HG02852 (cell line): ENCODE measurements at regions not wholly inside any gene's neighbourhood (a gene's known extent, or its start where the extent isn't known, plus 50 kb on each side); places are given as distances from the start of the nearest gene placed in this dataset.
"Not testable (repeated sequence)": the region's sequence is repeated elsewhere in the genome, so short reads cannot be mapped to it uniquely, and the experiment has no call there.

ENCODE experiments used
- ATAC-seq: cut with Tn5 transposase; IDR thresholded peaks from one replicate; pipeline ENCODE4 v1.9.1; 2021; ENCODE audit warnings: mild to moderate bottlenecking, moderate library complexity; ENCODE audit not compliant: unreplicated experiment

DNA sequence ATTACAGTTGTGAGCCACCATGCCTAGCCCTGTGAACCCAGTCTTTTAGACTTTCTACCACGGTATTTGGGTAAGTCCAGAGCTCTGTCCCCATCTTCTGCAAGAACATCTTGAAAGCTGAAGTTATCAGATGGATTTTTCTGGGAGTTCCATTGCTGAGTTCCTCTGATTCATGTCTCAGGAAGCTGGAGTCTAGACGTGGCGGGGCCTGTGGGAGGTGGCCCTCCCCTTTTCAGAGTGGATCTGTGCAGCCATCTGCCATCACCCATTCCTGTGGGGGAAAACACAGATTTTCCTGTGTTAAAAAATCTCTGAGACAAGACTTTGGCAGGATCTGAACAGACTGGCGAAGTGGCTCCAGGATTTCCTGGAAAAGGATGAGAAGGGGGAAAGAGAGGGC lies 234.3 kb downstream of the NPIPA7 start:
- ATAC-seq = not testable (repeated sequence)

DNA sequence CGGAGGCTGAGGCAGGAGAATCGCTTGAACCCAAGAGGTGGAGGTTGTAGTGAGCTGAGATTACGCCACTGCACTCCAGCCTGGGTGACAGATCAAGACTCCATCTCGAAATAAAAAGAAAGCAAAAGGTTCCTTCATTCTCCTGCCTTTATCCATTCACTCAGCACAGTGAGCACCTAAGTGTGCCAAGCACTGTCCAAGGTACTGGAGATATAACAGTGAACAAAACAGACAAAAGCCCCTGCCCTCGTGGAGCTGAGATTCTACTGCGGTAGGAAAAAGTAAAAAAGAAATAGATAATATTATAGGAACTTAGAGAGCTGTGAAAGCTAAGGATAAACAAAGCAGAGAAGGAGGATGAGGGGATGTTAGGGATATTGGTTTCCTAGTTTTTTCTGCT lies 235.5 kb downstream of the NPIPA7 start:
- not testable (repeated sequence) for ATAC-seq

GRCh38 chr16:16618963-16619465 lies 240.1 kb downstream of the NPIPA7 start:
- not testable (repeated sequence) for ATAC-seq

GRCh38 chr16:16624367-16624766 lies 245.4 kb downstream of the NPIPA7 start:
- not testable (repeated sequence) for ATAC-seq

DNA sequence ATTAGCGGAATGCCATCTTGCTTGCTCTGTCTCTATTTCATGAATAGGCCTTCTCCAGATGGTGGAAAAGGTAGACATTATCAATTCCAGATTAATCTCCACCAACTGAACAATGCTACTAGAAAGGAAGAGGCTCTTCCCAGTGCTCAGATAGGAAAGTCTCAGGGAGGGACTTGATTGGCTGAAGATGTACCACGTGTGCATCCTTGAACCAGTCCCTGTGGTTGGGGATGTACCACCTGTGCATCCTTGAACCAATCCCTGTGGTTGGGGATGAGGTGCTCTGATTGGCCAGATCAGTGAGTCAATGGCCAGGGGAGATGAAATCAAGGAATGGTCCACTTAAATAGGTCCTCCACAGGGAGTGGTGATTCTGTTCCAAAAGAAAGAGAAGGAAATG lies 246.2 kb downstream of the NPIPA7 start:
- ATAC-seq = not testable (repeated sequence)

DNA sequence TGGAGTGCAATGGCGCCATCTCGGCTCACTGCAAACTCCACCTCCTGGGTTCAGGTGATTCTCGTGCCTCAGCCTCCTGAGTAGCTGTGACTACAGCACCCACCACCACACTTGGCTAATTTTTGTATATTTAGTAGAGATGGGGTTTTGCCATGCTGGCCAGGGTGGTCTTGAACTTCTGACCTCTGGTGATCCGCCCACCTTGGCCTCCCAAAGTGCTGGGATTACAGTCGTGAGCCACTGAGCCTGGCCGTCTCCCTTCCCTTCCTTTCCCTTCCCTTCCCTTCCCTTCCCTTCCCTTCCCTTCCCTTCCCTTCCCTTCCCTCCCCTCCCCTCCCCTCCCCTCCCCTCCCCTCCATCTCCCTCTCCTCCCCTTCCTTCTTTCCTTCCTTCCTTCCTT lies 248.9 kb downstream of the NPIPA7 start:
- not testable (repeated sequence) for ATAC-seq

GRCh38 chr16:16638231-16638630 lies 259.3 kb downstream of the NPIPA7 start:
- ATAC-seq = not testable (repeated sequence)

GRCh38 chr16:16638714-16639113 lies 259.8 kb downstream of the NPIPA7 start:
- not testable (repeated sequence) for ATAC-seq

GRCh38 chr16:16643828-16644227 lies 264.9 kb downstream of the NPIPA7 start:
- ATAC-seq = not testable (repeated sequence)

GRCh38 chr16:16648002-16648401 lies 269.1 kb downstream of the NPIPA7 start:
- ATAC-seq = not testable (repeated sequence)

DNA sequence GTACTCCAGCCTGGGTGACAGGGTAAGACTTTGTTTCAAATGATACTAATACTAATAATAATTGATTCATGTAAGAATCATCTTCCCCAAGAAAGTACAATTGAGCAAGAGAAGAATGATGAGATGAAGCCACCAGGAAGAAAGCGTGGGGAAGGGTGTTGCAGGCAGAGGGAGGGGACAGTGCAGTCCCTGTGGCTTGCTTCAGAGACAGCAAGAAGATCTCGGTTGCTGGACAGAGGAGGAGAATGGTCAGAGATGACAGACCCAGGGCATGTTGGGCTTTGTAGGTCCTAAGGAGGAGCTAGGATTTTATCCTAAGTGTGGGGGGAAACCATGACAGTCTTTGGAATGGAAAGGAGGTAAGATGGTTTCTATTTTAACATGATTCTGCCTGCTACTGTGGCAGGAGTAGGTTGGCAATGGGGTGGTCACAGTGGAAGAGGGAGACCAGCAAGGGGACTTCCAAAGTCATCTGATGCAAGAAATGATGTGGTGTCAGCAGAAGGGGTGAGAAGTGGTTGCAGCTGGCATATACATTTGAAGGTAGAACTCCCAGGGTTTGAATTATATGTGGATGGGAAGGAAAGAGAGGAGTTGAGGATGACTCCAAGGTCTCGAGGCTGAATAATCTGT lies 293.4 kb downstream of the NPIPA7 start:
- ATAC-seq = not testable (repeated sequence)

DNA sequence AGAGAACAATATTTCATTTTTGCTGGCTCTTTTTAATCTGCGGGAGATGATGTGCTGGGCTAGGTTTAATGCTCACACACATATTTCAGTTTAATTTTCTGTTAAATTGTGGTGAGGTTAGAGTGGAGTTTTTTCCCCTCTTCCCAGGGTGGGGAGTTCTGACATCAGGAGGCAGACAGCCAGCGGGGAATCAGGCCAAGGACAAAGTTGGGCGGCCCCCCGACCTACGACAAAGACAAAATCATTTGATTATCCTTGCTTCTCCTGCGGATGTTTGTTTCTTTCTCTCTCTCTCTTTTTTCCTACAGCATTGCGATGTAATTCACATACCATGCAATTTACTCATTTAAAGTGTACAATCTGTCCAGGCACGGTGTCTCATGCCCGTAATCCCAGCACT lies 295.9 kb downstream of the NPIPA7 start:
- not testable (repeated sequence) for ATAC-seq

DNA sequence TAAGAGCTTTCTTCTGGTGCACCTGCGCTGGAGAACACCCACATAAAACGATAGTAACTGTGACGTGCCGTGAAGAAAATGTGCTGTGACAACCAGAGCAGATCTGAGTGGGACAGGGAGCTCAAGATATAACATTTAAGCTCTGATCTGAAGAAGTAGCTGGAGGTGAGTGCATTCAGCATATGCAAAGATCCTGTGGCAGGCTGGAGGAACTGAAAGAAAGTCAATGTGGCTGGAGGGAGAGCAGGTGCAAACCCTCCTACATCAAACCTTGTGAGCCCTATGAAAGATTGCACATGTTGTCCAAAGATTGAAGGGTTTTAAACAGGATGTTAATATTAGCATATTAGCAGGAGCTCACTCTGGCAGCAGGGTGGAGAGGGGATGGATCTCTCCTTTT lies 342.9 kb downstream of the NPIPA7 start:
- not testable (repeated sequence) for ATAC-seq

- ATAC-seq = not testable (repeated sequence)
These were observed 343.7 kb downstream of the NPIPA7 start for GRCh38 chr16:16722666-16723065.

DNA sequence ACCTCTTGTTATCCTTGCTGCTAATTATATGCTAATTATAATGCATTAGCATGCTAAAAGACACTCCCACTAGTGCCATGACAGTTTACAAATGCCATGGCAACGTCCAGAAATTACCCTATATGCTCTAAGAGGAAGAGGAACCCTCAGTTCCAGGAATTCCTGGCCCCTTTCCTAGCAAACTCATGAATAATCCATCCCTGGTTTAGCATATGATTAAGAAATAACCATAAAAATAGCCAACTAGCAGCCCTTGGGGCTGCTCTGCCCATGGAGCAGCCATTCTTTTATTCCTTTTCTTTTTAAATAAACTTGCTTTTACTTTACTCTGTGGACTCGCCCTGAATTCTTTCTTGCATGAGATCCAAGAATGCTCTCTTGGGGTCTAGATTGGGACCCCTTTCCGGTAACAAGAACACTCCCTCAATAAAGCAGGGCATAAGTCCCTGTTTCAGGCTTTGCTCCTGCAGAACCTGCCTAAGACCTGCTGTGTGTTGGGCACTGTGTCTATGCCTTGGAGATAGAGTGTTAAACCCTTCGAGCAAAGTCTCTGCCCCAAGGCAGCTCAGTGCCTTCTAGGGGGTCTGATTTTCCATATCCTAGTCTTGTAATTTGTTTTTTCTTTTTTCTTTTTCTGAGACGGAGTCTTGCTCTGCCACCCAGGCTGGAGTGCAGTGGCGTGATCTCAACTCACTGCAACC lies 345.0 kb downstream of the NPIPA7 start:
- not testable (repeated sequence) for ATAC-seq

- not testable (repeated sequence) for ATAC-seq
These were observed 348.1 kb downstream of the NPIPA7 start for GRCh38 chr16:16727048-16727447.

DNA sequence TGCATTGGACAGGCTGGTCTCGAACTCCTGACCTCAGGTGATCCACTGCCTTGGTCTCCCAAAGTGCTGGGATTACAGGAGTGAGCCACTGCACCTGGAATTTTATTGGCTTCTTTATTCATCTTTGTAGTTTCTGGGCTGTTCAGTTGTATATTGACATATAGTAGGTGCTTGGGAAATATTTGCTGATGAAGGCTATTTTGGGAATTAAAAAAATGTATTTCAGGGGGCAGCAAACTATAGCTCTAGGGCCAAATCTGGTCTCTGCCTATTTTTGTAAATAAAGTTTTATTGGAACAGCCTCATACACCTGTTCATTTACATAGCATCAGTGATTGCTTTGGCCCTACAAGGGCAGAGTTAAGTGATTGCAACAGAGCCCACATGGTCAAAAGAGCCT lies 363.6 kb downstream of the NPIPA7 start:
- ATAC-seq = not testable (repeated sequence)

- ATAC-seq = not testable (repeated sequence)
These were observed 376.2 kb downstream of the NPIPA7 start for GRCh38 chr16:16754992-16755667.

GRCh38 chr16:16763449-16763848 lies 384.5 kb downstream of the NPIPA7 start:
- no peak for ATAC-seq

- ATAC-seq = not testable (repeated sequence)
These were observed 391.8 kb downstream of the NPIPA7 start for GRCh38 chr16:16770717-16771116.

GRCh38 chr16:16774389-16774788 lies 395.4 kb downstream of the NPIPA7 start:
- no peak for ATAC-seq

DNA sequence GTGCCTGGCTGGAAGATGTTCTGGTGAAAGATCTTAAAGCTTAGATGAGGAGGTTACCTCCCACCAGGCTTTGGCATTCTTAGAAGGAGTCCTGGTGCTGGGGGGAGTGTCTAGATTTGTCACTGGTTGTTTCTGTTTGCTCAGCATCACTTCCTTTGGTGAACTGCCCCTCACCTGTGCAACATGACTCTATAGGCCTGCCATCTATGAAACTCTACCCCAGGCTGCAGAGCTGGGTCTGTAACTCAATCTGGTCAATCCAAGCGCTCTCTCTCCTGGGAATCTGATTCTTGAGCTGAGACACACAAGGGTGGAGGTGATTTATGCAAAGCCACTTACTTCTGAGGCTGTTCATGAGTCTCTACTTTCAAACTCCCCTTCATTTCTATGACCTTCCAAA lies 399.4 kb downstream of the NPIPA7 start:
- no peak for ATAC-seq
